ENCODE measurements at regions not wholly inside any gene's neighbourhood (a gene's known extent, or its start where the extent isn't known, plus 50 kb on each side); places are given as distances from the start of the nearest gene placed in this dataset.

DNA sequence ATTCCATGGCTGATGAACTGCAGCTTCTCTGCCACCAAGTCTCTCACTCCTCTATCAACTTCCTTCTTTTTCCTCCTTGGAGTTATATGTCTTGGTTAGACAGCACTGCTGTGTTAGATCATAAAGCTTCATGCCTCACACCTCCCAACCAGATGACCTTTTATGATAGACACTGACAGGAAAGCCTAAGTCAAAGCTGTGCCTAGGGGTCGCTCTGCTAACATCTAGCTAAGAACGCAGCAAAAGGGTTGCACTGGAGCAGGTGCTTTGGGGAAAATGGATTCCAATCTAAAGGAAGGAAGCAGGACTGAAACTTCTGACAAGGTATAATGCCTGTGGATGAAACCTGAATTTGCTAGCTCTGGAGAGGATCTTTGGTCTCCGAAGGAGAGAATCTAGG, 509.7 kb downstream of the SMARCA1 start:
- no peak overlapping the region for H3K4me3 ChIP-seq (ENCODE audit: low read depth in 1 of 3, low read length in 3 of 3)
- no peaks in the 10 kb centered on the region for H3K36me3 ChIP-seq (ENCODE audit: control insufficient read depth in 3 of 3, insufficient read depth in 2 of 3, low read depth in 1 of 3, low read length in 3 of 3)
- no peaks in the 10 kb centered on the region for H3K4me1 ChIP-seq (ENCODE audit: control insufficient read depth in 3 of 3, insufficient read depth in 2 of 3, low read depth in 1 of 3, low read length in 2 of 3)
- no peaks in the 10 kb centered on the region for H3K9me3 ChIP-seq (ENCODE audit: control insufficient read depth in 2 of 2, insufficient read depth in 1 of 2, low read depth in 1 of 2, low read length in 1 of 2)
- WGBS, 3 donors, result 52 to 73% (median 66%) methylated on average over 3 of the region's 3 CpGs
- DNase-seq (no peak), FAIRE-seq (no peak)
- no peak overlapping the region for H3K27ac ChIP-seq (ENCODE audit: low read depth in 1 of 3, low read length in 2 of 3)
- no peaks in the 10 kb centered on the region for H3K27me3 ChIP-seq (ENCODE audit: control insufficient read depth in 3 of 3, insufficient read depth in 3 of 3, low read length in 3 of 3)

DNA sequence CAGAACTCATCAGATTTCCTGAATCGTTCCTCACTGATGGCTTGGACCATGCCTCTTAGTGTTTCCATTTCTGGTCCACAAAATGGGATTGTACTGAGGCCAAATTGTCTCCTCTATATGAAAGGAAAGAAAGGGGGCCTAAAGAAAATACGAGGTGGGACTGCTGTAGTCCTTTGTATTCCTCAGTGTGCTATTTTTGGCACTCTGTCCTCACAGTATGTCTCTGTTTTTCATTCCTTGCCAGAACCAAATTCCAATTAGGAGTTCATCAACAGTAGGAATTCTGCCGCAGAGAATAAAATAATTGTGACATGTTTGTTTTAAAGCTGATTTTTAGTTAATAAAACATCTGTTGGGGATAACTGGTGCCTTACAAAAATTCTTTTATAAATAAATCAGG, 515.7 kb downstream of the SMARCA1 start:
- H3K27me3 ChIP-seq (ENCODE audit: control insufficient read depth in 3 of 3, insufficient read depth in 3 of 3, low read length in 3 of 3), result no peaks in the 10 kb centered on the region
- H3K27ac ChIP-seq (ENCODE audit: low read depth in 1 of 3, low read length in 2 of 3), result no peak overlapping the region
- no peak overlapping the region for H3K4me3 ChIP-seq (ENCODE audit: low read depth in 1 of 3, low read length in 3 of 3)
- no peak for DNase-seq
- H3K9me3 ChIP-seq (ENCODE audit: control insufficient read depth in 2 of 2, insufficient read depth in 1 of 2, low read depth in 1 of 2, low read length in 1 of 2), result no peaks in the 10 kb centered on the region
- H3K4me1 ChIP-seq (ENCODE audit: control insufficient read depth in 3 of 3, insufficient read depth in 2 of 3, low read depth in 1 of 3, low read length in 2 of 3), result no peaks in the 10 kb centered on the region
- H3K36me3 ChIP-seq (ENCODE audit: control insufficient read depth in 3 of 3, insufficient read depth in 2 of 3, low read depth in 1 of 3, low read length in 3 of 3), result no peaks in the 10 kb centered on the region
- WGBS, 3 donors, result 47 to 68% (median 49%) methylated on average over 3 of the region's 3 CpGs
- no peak for FAIRE-seq

DNA sequence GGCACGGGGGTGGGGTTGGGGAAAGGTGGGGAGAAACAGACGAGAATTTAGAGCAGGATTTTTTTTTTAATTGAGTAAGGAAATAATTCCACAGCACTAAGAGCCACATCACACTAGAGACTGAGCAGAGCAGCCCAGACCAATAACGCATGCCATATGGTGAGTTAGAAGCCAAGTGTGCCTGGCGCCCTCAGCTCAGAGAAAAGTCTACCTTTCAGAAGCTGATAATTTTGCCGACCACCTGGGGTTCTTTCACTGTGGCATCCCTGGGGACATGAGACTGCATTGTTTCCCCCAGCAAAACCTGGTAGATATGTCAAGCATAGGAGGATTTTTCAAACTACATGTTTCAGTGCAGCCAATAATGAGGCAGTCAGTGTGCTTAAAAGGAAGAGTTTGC, 516.8 kb downstream of the SMARCA1 start:
- no peak overlapping the region for H3K27ac ChIP-seq (ENCODE audit: low read depth in 1 of 3, low read length in 2 of 3)
- no peaks in the 10 kb centered on the region for H3K27me3 ChIP-seq (ENCODE audit: control insufficient read depth in 3 of 3, insufficient read depth in 3 of 3, low read length in 3 of 3)
- 56 to 71% (median 68%) methylated on average over 5 of the region's 5 CpGs for WGBS, 3 donors
- FAIRE-seq (no peak), DNase-seq (no peak)
- no peaks in the 10 kb centered on the region for H3K9me3 ChIP-seq (ENCODE audit: control insufficient read depth in 2 of 2, insufficient read depth in 1 of 2, low read depth in 1 of 2, low read length in 1 of 2)
- no peaks in the 10 kb centered on the region for H3K36me3 ChIP-seq (ENCODE audit: control insufficient read depth in 3 of 3, insufficient read depth in 2 of 3, low read depth in 1 of 3, low read length in 3 of 3)
- H3K4me3 ChIP-seq (ENCODE audit: low read depth in 1 of 3, low read length in 3 of 3), result no peak overlapping the region
- no peaks in the 10 kb centered on the region for H3K4me1 ChIP-seq (ENCODE audit: control insufficient read depth in 3 of 3, insufficient read depth in 2 of 3, low read depth in 1 of 3, low read length in 2 of 3)

DNA sequence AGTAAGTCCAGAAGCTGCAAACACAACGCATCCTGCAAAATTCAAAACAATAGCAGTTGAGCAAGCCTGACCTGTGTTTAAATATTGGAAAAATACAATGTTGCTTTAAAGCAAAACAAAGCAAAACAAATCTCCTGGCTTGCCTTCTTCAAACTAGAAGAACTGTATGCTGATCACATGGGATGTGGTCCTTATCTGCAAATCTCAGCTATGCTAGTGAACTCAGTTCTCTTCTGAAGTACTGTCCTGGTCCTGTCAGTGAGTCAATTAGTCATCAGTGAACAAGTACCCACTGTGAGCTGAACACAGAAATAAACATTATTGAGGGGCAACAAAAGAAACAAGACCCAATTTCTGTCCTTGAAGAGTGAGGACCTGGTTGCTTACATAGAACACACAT, 522.5 kb downstream of the SMARCA1 start:
- H3K27ac ChIP-seq (ENCODE audit: low read depth in 1 of 3, low read length in 2 of 3), result no peak overlapping the region
- H3K4me1 ChIP-seq (ENCODE audit: control insufficient read depth in 3 of 3, insufficient read depth in 2 of 3, low read depth in 1 of 3, low read length in 2 of 3), result no peaks in the 10 kb centered on the region
- 56 to 74% (median 57%) methylated on average over 1 of the region's 1 CpG for WGBS, 3 donors
- H3K4me3 ChIP-seq (ENCODE audit: low read depth in 1 of 3, low read length in 3 of 3), result no peak overlapping the region
- H3K9me3 ChIP-seq (ENCODE audit: control insufficient read depth in 2 of 2, insufficient read depth in 1 of 2, low read depth in 1 of 2, low read length in 1 of 2), result no peaks in the 10 kb centered on the region
- H3K36me3 ChIP-seq (ENCODE audit: control insufficient read depth in 3 of 3, insufficient read depth in 2 of 3, low read depth in 1 of 3, low read length in 3 of 3), result no peaks in the 10 kb centered on the region
- FAIRE-seq (no peak), DNase-seq (no peak)
- H3K27me3 ChIP-seq (ENCODE audit: control insufficient read depth in 3 of 3, insufficient read depth in 3 of 3, low read length in 3 of 3), result no peaks in the 10 kb centered on the region

DNA sequence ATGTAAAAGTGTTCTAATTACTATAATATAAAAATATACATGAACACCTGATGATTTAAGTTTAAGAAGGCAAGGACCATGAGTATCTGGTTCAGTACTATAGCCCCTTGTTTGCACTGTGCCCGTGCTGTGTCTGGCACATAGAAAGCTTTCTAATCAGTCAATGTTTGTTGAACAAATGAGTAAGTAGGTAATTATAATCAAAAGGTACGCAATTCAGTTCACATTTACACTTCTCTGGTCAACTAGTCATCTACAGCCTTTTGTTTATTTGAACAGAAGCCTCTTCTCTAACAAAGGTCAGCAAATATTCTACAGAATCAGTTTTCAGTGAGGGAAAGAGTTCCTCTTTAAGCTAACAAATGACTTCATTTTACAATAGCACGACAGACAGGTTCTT, 523.3 kb downstream of the SMARCA1 start:
- no peak for DNase-seq
- no peaks in the 10 kb centered on the region for H3K4me1 ChIP-seq (ENCODE audit: control insufficient read depth in 3 of 3, insufficient read depth in 2 of 3, low read depth in 1 of 3, low read length in 2 of 3)
- H3K4me3 ChIP-seq (ENCODE audit: low read depth in 1 of 3, low read length in 3 of 3), result no peak overlapping the region
- 10 to 41% (median 36%) methylated on average over 3 of the region's 3 CpGs for WGBS, 3 donors
- no peak overlapping the region for H3K27ac ChIP-seq (ENCODE audit: low read depth in 1 of 3, low read length in 2 of 3)
- no peaks in the 10 kb centered on the region for H3K27me3 ChIP-seq (ENCODE audit: control insufficient read depth in 3 of 3, insufficient read depth in 3 of 3, low read length in 3 of 3)
- no peak for FAIRE-seq
- H3K36me3 ChIP-seq (ENCODE audit: control insufficient read depth in 3 of 3, insufficient read depth in 2 of 3, low read depth in 1 of 3, low read length in 3 of 3), result no peaks in the 10 kb centered on the region
- H3K9me3 ChIP-seq (ENCODE audit: control insufficient read depth in 2 of 2, insufficient read depth in 1 of 2, low read depth in 1 of 2, low read length in 1 of 2), result no peaks in the 10 kb centered on the region

DNA sequence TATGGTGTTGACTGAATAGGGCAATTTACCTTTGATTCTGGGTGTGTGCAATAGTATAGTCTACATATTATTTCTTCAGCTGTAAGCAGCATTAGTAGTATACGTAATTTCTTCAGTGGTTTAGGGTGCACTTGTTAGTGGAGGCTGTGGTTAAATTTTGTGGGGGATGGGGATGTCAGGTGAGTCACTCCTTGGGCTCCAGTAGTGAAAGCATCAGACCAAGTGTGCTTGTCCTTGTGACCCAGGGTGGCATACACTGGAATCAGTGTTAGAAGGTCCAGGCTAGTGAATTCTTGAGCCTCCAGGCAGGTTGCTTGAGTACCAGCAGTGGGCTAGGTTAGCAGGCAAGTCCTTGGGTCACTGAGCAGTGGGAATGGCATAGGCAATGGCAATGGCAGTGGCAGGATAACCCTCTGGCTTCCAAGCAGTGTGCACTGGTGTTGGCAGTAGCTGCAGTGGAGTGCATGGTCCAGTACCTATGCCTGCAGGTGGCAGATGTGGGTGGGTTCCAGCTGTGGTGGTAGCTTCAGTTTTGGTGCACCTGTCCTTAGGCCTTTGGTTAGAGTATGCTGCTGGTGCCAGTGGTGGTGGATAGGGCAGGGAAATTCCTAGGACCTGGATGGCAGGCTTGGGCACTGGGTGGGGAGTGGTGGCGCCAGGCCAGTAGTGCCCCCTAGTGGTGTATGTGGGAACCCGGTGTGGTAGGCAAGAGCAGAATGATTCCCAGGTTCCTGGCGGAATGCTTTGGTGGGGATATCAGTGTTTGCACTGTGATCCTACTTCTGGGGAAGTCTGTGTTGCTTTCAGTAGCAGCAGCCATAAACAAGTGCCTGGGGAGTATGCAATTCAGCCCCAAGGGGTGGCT, 531.0 kb downstream of the SMARCA1 start:
- Histone ChIP-seq H3K4me1 (ENCODE audit: control insufficient read depth in 3 of 3, insufficient read depth in 2 of 3, low read depth in 1 of 3, low read length in 2 of 3) (no peaks in the 10 kb centered on the region), H3K27ac (ENCODE audit: low read depth in 1 of 3, low read length in 2 of 3) (no peak overlapping the region), H3K27me3 (ENCODE audit: control insufficient read depth in 3 of 3, insufficient read depth in 3 of 3, low read length in 3 of 3) (no peaks in the 10 kb centered on the region), H3K9me3 (ENCODE audit: control insufficient read depth in 2 of 2, insufficient read depth in 1 of 2, low read depth in 1 of 2, low read length in 1 of 2) (peaks cover 0 to 9% of the 10 kb centered on the region in 2 donors), H3K36me3 (ENCODE audit: control insufficient read depth in 3 of 3, insufficient read depth in 2 of 3, low read depth in 1 of 3, low read length in 3 of 3) (no peaks in the 10 kb centered on the region), H3K4me3 (ENCODE audit: low read depth in 1 of 3, low read length in 3 of 3) (no peak overlapping the region)
- DNase-seq (no peak), FAIRE-seq (no peak)
- 58 to 91% (median 81%) methylated on average over 4 of the region's 4 CpGs for WGBS, 3 donors

DNA sequence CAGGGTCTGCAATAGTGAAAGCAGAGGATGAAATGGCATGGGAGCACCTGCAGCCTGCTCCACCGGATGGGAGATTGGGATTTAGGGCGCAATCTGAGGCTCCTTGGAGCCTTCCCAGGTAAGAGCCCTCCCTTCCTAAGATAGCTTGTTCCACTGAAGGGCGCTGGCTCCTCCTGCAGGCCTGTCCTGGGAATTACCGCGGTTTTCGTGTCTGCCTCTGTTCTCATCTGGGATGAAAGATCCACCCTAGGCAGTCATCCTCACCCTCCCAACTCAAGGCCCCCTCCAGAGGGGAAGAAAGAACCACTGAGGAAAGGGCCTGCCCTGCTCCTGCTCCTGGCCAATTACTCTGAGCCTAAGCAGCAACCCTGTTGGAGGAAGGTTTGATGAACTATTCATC, 547.5 kb downstream of the SMARCA1 start:
- Histone ChIP-seq H3K27me3 (ENCODE audit: control insufficient read depth in 3 of 3, insufficient read depth in 3 of 3, low read length in 3 of 3) (no peaks in the 10 kb centered on the region), H3K36me3 (ENCODE audit: control insufficient read depth in 3 of 3, insufficient read depth in 2 of 3, low read depth in 1 of 3, low read length in 3 of 3) (no peaks in the 10 kb centered on the region), H3K4me3 (ENCODE audit: low read depth in 1 of 3, low read length in 3 of 3) (no peak overlapping the region), H3K9me3 (ENCODE audit: control insufficient read depth in 2 of 2, insufficient read depth in 1 of 2, low read depth in 1 of 2, low read length in 1 of 2) (no peaks in the 10 kb centered on the region), H3K4me1 (ENCODE audit: control insufficient read depth in 3 of 3, insufficient read depth in 2 of 3, low read depth in 1 of 3, low read length in 2 of 3) (no peaks in the 10 kb centered on the region), H3K27ac (ENCODE audit: low read depth in 1 of 3, low read length in 2 of 3) (no peak overlapping the region)
- DNase-seq (peak; percentile 9 to 42), FAIRE-seq (no peak)
- 0 to 11% (median 5%) methylated on average over 5 to 6 of the region's 6 CpGs for WGBS, 3 donors

DNA sequence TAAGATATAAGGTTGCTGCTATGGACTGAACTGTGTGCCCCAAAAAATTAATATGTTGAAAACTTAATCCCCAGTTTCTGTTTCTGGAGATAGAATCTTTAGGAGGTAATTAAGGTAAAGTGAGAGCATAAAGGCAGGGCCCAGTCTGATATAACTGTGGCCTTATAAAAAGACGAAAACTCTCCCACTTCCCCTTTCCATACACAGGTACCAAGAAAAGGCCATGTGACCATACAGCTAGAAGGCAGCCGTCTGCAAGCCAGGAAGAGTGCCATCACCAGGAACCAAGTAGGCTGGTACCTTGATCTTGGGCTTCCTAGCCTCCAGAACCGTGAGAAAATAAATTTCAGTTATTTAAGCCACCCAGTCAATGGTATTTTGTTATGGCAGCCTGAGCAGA, 550.3 kb downstream of the SMARCA1 start:
- Histone ChIP-seq H3K4me3 (ENCODE audit: low read depth in 1 of 3, low read length in 3 of 3) (no peak overlapping the region), H3K36me3 (ENCODE audit: control insufficient read depth in 3 of 3, insufficient read depth in 2 of 3, low read depth in 1 of 3, low read length in 3 of 3) (no peaks in the 10 kb centered on the region), H3K27ac (ENCODE audit: low read depth in 1 of 3, low read length in 2 of 3) (no peak overlapping the region), H3K4me1 (ENCODE audit: control insufficient read depth in 3 of 3, insufficient read depth in 2 of 3, low read depth in 1 of 3, low read length in 2 of 3) (no peaks in the 10 kb centered on the region), H3K27me3 (ENCODE audit: control insufficient read depth in 3 of 3, insufficient read depth in 3 of 3, low read length in 3 of 3) (no peaks in the 10 kb centered on the region), H3K9me3 (ENCODE audit: control insufficient read depth in 2 of 2, insufficient read depth in 1 of 2, low read depth in 1 of 2, low read length in 1 of 2) (no peaks in the 10 kb centered on the region)
- WGBS, 3 donors, result 40 to 58% (median 54%) methylated on average over 3 of the region's 3 CpGs
- FAIRE-seq (no peak), DNase-seq (no peak)

DNA sequence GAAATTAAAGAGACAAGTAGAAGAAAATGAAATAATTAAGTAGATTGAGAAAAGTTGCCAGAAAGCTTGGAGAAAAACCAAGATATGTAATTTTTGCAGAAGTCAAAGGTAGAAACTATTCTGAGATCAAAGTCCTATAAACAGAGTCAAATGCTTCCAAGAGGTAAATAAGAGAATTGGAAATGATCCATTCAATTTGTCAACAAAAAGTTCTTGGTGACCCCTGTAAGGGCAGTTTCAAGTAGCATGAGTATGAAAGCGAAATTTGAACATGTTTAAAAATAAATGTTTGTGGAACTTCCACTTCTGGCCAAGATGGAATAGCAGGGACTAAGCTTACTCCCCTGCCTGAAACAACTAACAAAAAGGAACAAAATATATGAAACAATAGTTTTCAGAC, 562.0 kb downstream of the SMARCA1 start:
- no peak overlapping the region for H3K27ac ChIP-seq (ENCODE audit: low read depth in 1 of 3, low read length in 2 of 3)
- DNase-seq (no peak), FAIRE-seq (no peak)
- H3K27me3 ChIP-seq (ENCODE audit: control insufficient read depth in 3 of 3, insufficient read depth in 3 of 3, low read length in 3 of 3), result no peaks in the 10 kb centered on the region
- H3K4me1 ChIP-seq (ENCODE audit: control insufficient read depth in 3 of 3, insufficient read depth in 2 of 3, low read depth in 1 of 3, low read length in 2 of 3), result no peaks in the 10 kb centered on the region
- no peaks in the 10 kb centered on the region for H3K36me3 ChIP-seq (ENCODE audit: control insufficient read depth in 3 of 3, insufficient read depth in 2 of 3, low read depth in 1 of 3, low read length in 3 of 3)
- WGBS, 3 donors, result 32 to 59% (median 56%) methylated on average over 1 of the region's 1 CpG
- no peak overlapping the region for H3K4me3 ChIP-seq (ENCODE audit: low read depth in 1 of 3, low read length in 3 of 3)
- H3K9me3 ChIP-seq (ENCODE audit: control insufficient read depth in 2 of 2, insufficient read depth in 1 of 2, low read depth in 1 of 2, low read length in 1 of 2), result no peaks in the 10 kb centered on the region

Data from small intestine (tissue), 7 donors.